B cell (primary cell): ENCODE measurements at regions not wholly inside any gene's neighbourhood (a gene's known extent, or its start where the extent isn't known, plus 50 kb on each side); places are given as distances from the start of the nearest gene placed in this dataset.

Source experiments
- ATAC-seq: fragments of 200-7000 bp; cut with Tn5 transposase; one replicate; pipeline ENCODE4 v1.10.0; 2021; ENCODE audit warnings: low read depth, mild to moderate bottlenecking, moderate number of reproducible peaks, moderate library complexity
- CTCF ChIA-PET: fragments of 350-600 bp; sonication (Branson Sonifier 250); formaldehyde crosslinking; loops from one replicate; lab custom pipeline; 2021; ENCODE audit warnings: antibody characterized with exemption, inconsistent platforms; lab: Charles Lee
- POLR2A ChIA-PET: fragments of 350-600 bp; sonication (Branson Sonifier 250); formaldehyde crosslinking; loops from one replicate; lab custom pipeline; 2021; ENCODE audit warnings: antibody characterized with exemption; lab: Charles Lee
- DNase-seq: peaks from one replicate; pipeline ENCODE4 v3.0.0; 2013
- H2AFZ ChIP-seq: 2 replicates; pipeline ENCODE4 v1.6.1; 2012; ENCODE audit warnings: mild to moderate bottlenecking, low read depth, low read length; ENCODE audit not compliant: insufficient read depth, poor library complexity, severe bottlenecking
- H3K27ac ChIP-seq, 2 donors: 1 replicate in 1 of 2; 2 replicates in 1 of 2; pipeline ENCODE4 v1.5.1; 2012 to 2013; ENCODE audit warnings: low read length in 2 of 2, mild to moderate bottlenecking in 2 of 2, moderate library complexity in 1 of 2
- H3K27me3 ChIP-seq, 4 experiments: fragments of 200-600 bp in 1 of 4; sonication (generic) in 1 of 4; replicated peaks in 1 of 4; 1 replicate in 2 of 4; 2 replicates in 2 of 4; pipeline versions ENCODE4 v1.6.1 to v1.7.0; 2013 to 2016; ENCODE audit warnings: low read length in 3 of 4, mild to moderate bottlenecking in 2 of 4, mixed read lengths in 1 of 4, moderate library complexity in 1 of 4; ENCODE audit not compliant: insufficient read depth in 4 of 4, control insufficient read depth in 3 of 4; ENCODE audit errors: control extremely low read depth in 1 of 4
- H3K36me3 ChIP-seq, 2 experiments: replicated peaks in 1 of 2; 1 replicate in 1 of 2; 2 replicates in 1 of 2; pipeline versions ENCODE4 v1.6.1 to v1.7.1; 2013; ENCODE audit warnings: low read length in 1 of 2; ENCODE audit not compliant: insufficient read depth in 2 of 2, control insufficient read depth in 1 of 2; ENCODE audit errors: control extremely low read depth in 1 of 2, extremely low read depth in 1 of 2
- H3K4me1 ChIP-seq, 2 donors: fragments of 200-600 bp in 1 of 2; sonication (generic) in 1 of 2; 1 replicate in 1 of 2; 2 replicates in 1 of 2; pipeline versions ENCODE4 v1.5.1 to v1.6.1; 2013 to 2017; ENCODE audit warnings: low read length in 2 of 2; ENCODE audit not compliant: control insufficient read depth in 2 of 2, insufficient read depth in 2 of 2
- H3K4me2 ChIP-seq: replicated peaks from 2 replicates; pipeline ENCODE3; 2012; ENCODE audit warnings: mild to moderate bottlenecking, low read depth, low read length; ENCODE audit not compliant: poor library complexity, severe bottlenecking
- H3K4me3 ChIP-seq, 5 experiments: fragments of 200-600 bp in 1 of 5; sonication (generic) in 1 of 5; 1 replicate in 3 of 5; 2 replicates in 2 of 5; pipeline versions ENCODE4 v1.5.1 to v1.7.0; 2011 to 2016; ENCODE audit warnings: low read length in 4 of 5, mild to moderate bottlenecking in 4 of 5, low read depth in 2 of 5, control low read depth in 1 of 5, moderate library complexity in 1 of 5; ENCODE audit not compliant: insufficient read depth in 1 of 5; ENCODE audit errors: control extremely low read depth in 1 of 5, extremely low read depth in 1 of 5
- H3K79me2 ChIP-seq: fragments of 200-600 bp; sonication (generic); one replicate; pipeline ENCODE4 v1.6.0; 2016; ENCODE audit warnings: low read length; ENCODE audit not compliant: control insufficient read depth, insufficient read depth
- H3K9ac ChIP-seq: fragments of 200-600 bp; sonication (generic); 2 replicates; pipeline ENCODE4 v1.6.1; 2017; ENCODE audit warnings: mild to moderate bottlenecking, low read length, moderate library complexity
- H3K9me3 ChIP-seq, 3 donors: one replicate each; pipeline versions ENCODE4 v1.6.1 to v1.7.1; 2013; ENCODE audit warnings: low read length in 2 of 3; ENCODE audit not compliant: control insufficient read depth in 2 of 3, insufficient read depth in 1 of 3; ENCODE audit errors: control extremely low read depth in 1 of 3
- H4K20me1 ChIP-seq: 2 replicates; pipeline ENCODE4 v1.6.0; 2012; ENCODE audit warnings: mild to moderate bottlenecking, low read length; ENCODE audit not compliant: insufficient read depth, control insufficient read depth, poor library complexity, severe bottlenecking
- H3K27ac Mint-ChIP-seq: one replicate; pipeline ENCODE4 v1.8.0; 2021; ENCODE audit warnings: mixed read lengths
- H3K27me3 Mint-ChIP-seq: one replicate; pipeline ENCODE4 v1.8.0; 2021; ENCODE audit warnings: mixed read lengths
- H3K4me1 Mint-ChIP-seq: one replicate; pipeline ENCODE4 v1.8.0; 2021; ENCODE audit warnings: mixed read lengths
- H3K4me3 Mint-ChIP-seq: one replicate; pipeline ENCODE4 v1.8.0; 2021; ENCODE audit warnings: mixed read lengths
- H3K9me3 Mint-ChIP-seq: one replicate; pipeline ENCODE4 v1.8.0; 2022; ENCODE audit warnings: mixed read lengths; ENCODE audit not compliant: insufficient read depth
- CTCF ChIP-seq: fragments of 200-600 bp; IDR thresholded peaks from one replicate; pipeline ENCODE4 v1.8.0; 2022; ENCODE audit warnings: antibody characterized with exemption, mild to moderate bottlenecking
- EZH2 ChIP-seq: IDR thresholded peaks from 2 replicates; pipeline ENCODE4 v1.6.1; 2012; ENCODE audit warnings: borderline replicate concordance, low read depth, mild to moderate bottlenecking, moderate library complexity, low read length; ENCODE audit not compliant: insufficient read depth, poor library complexity, severe bottlenecking
- WGBS: methylation state at CpG from one replicate; pipeline ENCODE4 v1.1.5; 2013; ENCODE audit warnings: missing lambda C conversion rate; ENCODE audit not compliant: insufficient coverage; 5-methylcytosine and 5-hydroxymethylcytosine counted together
- intact Hi-C: fragments of 100-400 bp; cut with micrococcal nuclease; formaldehyde crosslinking; loops from one replicate; pipeline ENCODE4 v1.10.0; 2022

GRCh38 chr2:180063494-180064092 is 56.5 kb upstream of the CWC22 start:
- Histone ChIP-seq H3K9ac (no peak overlapping the region), H3K4me1 (no peaks in the 10 kb centered on the region), H2AFZ (no peak overlapping the region), H3K27ac (no peak overlapping the region), H3K4me3 (no peak overlapping the region), H3K9me3 (no peaks in the 10 kb centered on the region), H3K27me3 (no peaks in the 10 kb centered on the region), H3K79me2 (no peaks in the 10 kb centered on the region), H4K20me1 (no peaks in the 10 kb centered on the region), H3K36me3 (no peaks in the 10 kb centered on the region), H3K4me2 (no peak overlapping the region)
- no peak overlapping the region for H3K4me3 Mint-ChIP-seq
- 95% methylated on average over 3 of the region's 5 CpGs for WGBS
- DNase-seq: no peak
- CTCF ChIA-PET: no interaction called here
- POLR2A ChIA-PET: no interaction called here
- no peak overlapping the region for H3K27ac Mint-ChIP-seq
- intact Hi-C loops: no loop called here
- ATAC-seq: no peak
- no peaks in the 10 kb centered on the region for H3K9me3 Mint-ChIP-seq
- no peaks in the 10 kb centered on the region for H3K4me1 Mint-ChIP-seq
- H3K27me3 Mint-ChIP-seq: no peaks in the 10 kb centered on the region
- TF ChIP-seq CTCF: no peak
- TF ChIP-seq EZH2: no peak

- CTCF ChIA-PET: no interaction called here
These were observed 55.1 kb upstream of the CWC22 start for GRCh38 chr2:180062178-180062577.

More at GRCh38 chr2:180062178-180062577, 55.1 kb upstream of the CWC22 start:
- no peaks in the 10 kb centered on the region for H3K9me3 ChIP-seq
- H3K4me1 Mint-ChIP-seq: no peaks in the 10 kb centered on the region
- POLR2A ChIA-PET: no interaction called here
- no peaks in the 10 kb centered on the region for H3K79me2 ChIP-seq
- H3K27ac Mint-ChIP-seq: no peak overlapping the region
- no peak overlapping the region for H3K4me3 ChIP-seq
- DNase-seq: no peak
- no peak overlapping the region for H3K4me3 Mint-ChIP-seq
- no peak overlapping the region for H3K4me2 ChIP-seq
- no peaks in the 10 kb centered on the region for H3K27me3 Mint-ChIP-seq
- intact Hi-C loops: no loop called here
- H4K20me1 ChIP-seq: no peaks in the 10 kb centered on the region
- no CpG with 5 or more reads among the region's 4 CpGs for WGBS
- no peak overlapping the region for H2AFZ ChIP-seq
- no peak overlapping the region for H3K9ac ChIP-seq
- no peaks in the 10 kb centered on the region for H3K27me3 ChIP-seq
- ATAC-seq: no peak
- no peaks in the 10 kb centered on the region for H3K9me3 Mint-ChIP-seq
- no peaks in the 10 kb centered on the region for H3K36me3 ChIP-seq
- H3K4me1 ChIP-seq: no peaks in the 10 kb centered on the region
- no peak for TF ChIP-seq CTCF
- TF ChIP-seq EZH2: no peak
- no peak overlapping the region for H3K27ac ChIP-seq
